Panc1 (cell line): ENCODE measurements at regions not wholly inside any gene's neighbourhood (a gene's known extent, or its start where the extent isn't known, plus 50 kb on each side); places are given as distances from the start of the nearest gene placed in this dataset.

Experiments
- ATAC-seq: fragments of 200-7000 bp; cut with Tn5 transposase; 2 replicates; pipeline ENCODE4 v1.9.1; 2020; ENCODE audit warnings: mild to moderate bottlenecking, moderate library complexity
- BruUV-seq: library from RNA; stranded (reverse); fragments of 400-500 nt; replicated peaks from 2 replicates; lab custom pipeline; 2021; lab: Mats Ljungman, UMichigan
- CTCF ChIA-PET: fragments of 300-600 bp; sonication (Branson Sonifier 250); formaldehyde crosslinking; loops from one replicate; lab custom pipeline; 2022; ENCODE audit warnings: antibody characterized with exemption; lab: Charles Lee
- POLR2A ChIA-PET: fragments of 300-600 bp; sonication (Branson Sonifier 250); formaldehyde crosslinking; loops from one replicate; lab custom pipeline; 2022; ENCODE audit warnings: antibody characterized with exemption; lab: Charles Lee
- DNase-seq: peaks from one replicate; pipeline ENCODE4 v3.0.0-alpha.2; 2010; ENCODE audit warnings: low read depth, low spot score
- H3K27ac ChIP-seq: 2 replicates; pipeline ENCODE4 v1.5.1; 2011; ENCODE audit warnings: mild to moderate bottlenecking, low read length, inconsistent platforms
- H3K27me3 ChIP-seq: fragments of 200-500 bp; sonication (Bioruptor generic); 2 replicates; pipeline ENCODE4 v1.6.0; 2014; ENCODE audit warnings: low read length, inconsistent platforms; ENCODE audit not compliant: control insufficient read depth, insufficient read depth
- H3K36me3 ChIP-seq: fragments of 200-500 bp; sonication (Bioruptor generic); 2 replicates; pipeline ENCODE4 v1.5.1; 2014; ENCODE audit warnings: inconsistent platforms, mild to moderate bottlenecking, low read length, moderate library complexity; ENCODE audit not compliant: control insufficient read depth, insufficient read depth
- H3K4me1 ChIP-seq: 2 replicates; pipeline ENCODE4 v1.5.1; 2011; ENCODE audit warnings: inconsistent platforms, mild to moderate bottlenecking, low read length, moderate library complexity; ENCODE audit not compliant: control insufficient read depth, insufficient read depth
- H3K4me3 ChIP-seq, 2 experiments: 2 replicates each; pipeline ENCODE4 v1.5.1; 2011 to 2012; ENCODE audit warnings: low read depth in 2 of 2, low read length in 2 of 2, mild to moderate bottlenecking in 2 of 2, inconsistent platforms in 1 of 2, moderate library complexity in 1 of 2
- H3K9me3 ChIP-seq: fragments of 200-500 bp; sonication (Bioruptor generic); 2 replicates; pipeline ENCODE4 v1.5.1; 2014; ENCODE audit warnings: low read depth, mild to moderate bottlenecking, inconsistent platforms, low read length, moderate library complexity; ENCODE audit not compliant: control insufficient read depth, insufficient read depth
- POLR2AphosphoS5 ChIP-seq: IDR thresholded peaks from 2 replicates; pipeline ENCODE4 v1.6.1; 2012; ENCODE audit warnings: mild to moderate bottlenecking, low read depth, low read length, moderate library complexity
- SIN3A ChIP-seq: IDR thresholded peaks from 2 replicates; pipeline ENCODE4 v1.6.1; 2012; ENCODE audit warnings: low read depth, mild to moderate bottlenecking, low read length, moderate library complexity, borderline replicate concordance; ENCODE audit not compliant: insufficient read depth
- TCF7L2 ChIP-seq: IDR thresholded peaks from 2 replicates; pipeline ENCODE4 v1.6.1; 2011; ENCODE audit warnings: mild to moderate bottlenecking, low read depth, low read length, inconsistent platforms
- in situ Hi-C: cut with HindIII; loops from 2 replicates; pipeline ENCODE4 v1.10.0; 2016; ENCODE audit warnings: low sequenced_read_pairs, low pct_unique_long_range_greater_than_20kb
- intact Hi-C: fragments of 100-400 bp; cut with micrococcal nuclease; formaldehyde crosslinking; loops from one replicate; pipeline ENCODE4 v1.10.0; 2022; ENCODE audit not compliant: unreplicated experiment
- TF ChIP-seq, protein P1 (sequence below), 2 experiments: IDR thresholded peaks; 2 replicates each; pipeline ENCODE4 v1.6.1; 2011 to 2012; ENCODE audit warnings: low read depth in 2 of 2, control low read depth in 1 of 2, low read length in 1 of 2, mild to moderate bottlenecking in 1 of 2, moderate library complexity in 1 of 2; ENCODE audit not compliant: insufficient read depth in 1 of 2
- TF ChIP-seq, protein P2 (sequence below): fragments of 450-650 bp; IDR thresholded peaks from 2 replicates; pipeline ENCODE4 v1.5.1; 2017; ENCODE audit warnings: mild to moderate bottlenecking

DNA sequence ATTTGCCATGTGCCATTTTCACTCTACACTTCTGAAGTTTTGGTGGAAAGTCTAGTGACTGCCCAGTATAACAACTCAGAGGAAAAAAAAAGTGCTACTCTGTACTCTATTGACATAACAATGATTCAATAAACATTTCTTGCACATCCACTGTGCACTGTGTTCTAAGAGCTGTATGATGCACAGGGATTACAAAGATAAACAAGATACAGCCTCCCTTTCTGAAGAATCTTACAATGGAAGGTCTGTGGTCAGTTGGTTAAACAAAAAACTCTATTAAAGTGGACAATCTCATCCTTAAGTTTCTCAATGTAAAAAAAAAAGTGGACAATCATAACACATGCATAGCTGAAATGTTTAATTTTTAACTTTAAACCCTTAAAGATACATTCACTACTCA lies 105.7 kb upstream of the RASSF8 start:
- no peaks in the 10 kb centered on the region for H3K9me3 ChIP-seq
- in situ Hi-C loops: no loop called here
- peaks cover 7% of the 10 kb centered on the region; the same call in 1 of the 2 replicates for H3K27me3 ChIP-seq
- ChIA-PET CTCF (interaction anchor here (0.6 kb wide), 1 partner anchor 145 kb away, joined by 7 read pairs; no protein-coding TSS in a partner anchor), POLR2A (interaction anchor here (0.5 to 0.7 kb wide), 3 partner anchors 61 to 1298 kb away, joined by 3 to 4 read pairs (median 4); no protein-coding TSS in a partner anchor)
- TF ChIP-seq, protein P1, sequence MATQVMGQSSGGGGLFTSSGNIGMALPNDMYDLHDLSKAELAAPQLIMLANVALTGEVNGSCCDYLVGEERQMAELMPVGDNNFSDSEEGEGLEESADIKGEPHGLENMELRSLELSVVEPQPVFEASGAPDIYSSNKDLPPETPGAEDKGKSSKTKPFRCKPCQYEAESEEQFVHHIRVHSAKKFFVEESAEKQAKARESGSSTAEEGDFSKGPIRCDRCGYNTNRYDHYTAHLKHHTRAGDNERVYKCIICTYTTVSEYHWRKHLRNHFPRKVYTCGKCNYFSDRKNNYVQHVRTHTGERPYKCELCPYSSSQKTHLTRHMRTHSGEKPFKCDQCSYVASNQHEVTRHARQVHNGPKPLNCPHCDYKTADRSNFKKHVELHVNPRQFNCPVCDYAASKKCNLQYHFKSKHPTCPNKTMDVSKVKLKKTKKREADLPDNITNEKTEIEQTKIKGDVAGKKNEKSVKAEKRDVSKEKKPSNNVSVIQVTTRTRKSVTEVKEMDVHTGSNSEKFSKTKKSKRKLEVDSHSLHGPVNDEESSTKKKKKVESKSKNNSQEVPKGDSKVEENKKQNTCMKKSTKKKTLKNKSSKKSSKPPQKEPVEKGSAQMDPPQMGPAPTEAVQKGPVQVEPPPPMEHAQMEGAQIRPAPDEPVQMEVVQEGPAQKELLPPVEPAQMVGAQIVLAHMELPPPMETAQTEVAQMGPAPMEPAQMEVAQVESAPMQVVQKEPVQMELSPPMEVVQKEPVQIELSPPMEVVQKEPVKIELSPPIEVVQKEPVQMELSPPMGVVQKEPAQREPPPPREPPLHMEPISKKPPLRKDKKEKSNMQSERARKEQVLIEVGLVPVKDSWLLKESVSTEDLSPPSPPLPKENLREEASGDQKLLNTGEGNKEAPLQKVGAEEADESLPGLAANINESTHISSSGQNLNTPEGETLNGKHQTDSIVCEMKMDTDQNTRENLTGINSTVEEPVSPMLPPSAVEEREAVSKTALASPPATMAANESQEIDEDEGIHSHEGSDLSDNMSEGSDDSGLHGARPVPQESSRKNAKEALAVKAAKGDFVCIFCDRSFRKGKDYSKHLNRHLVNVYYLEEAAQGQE (IDR thresholded peaks at IDR 0.05; ENCODE audit: insufficient read depth in 1 of 2, low read depth in 2 of 2, low read length in 1 of 2): no peak
- TF ChIP-seq, protein P2, sequence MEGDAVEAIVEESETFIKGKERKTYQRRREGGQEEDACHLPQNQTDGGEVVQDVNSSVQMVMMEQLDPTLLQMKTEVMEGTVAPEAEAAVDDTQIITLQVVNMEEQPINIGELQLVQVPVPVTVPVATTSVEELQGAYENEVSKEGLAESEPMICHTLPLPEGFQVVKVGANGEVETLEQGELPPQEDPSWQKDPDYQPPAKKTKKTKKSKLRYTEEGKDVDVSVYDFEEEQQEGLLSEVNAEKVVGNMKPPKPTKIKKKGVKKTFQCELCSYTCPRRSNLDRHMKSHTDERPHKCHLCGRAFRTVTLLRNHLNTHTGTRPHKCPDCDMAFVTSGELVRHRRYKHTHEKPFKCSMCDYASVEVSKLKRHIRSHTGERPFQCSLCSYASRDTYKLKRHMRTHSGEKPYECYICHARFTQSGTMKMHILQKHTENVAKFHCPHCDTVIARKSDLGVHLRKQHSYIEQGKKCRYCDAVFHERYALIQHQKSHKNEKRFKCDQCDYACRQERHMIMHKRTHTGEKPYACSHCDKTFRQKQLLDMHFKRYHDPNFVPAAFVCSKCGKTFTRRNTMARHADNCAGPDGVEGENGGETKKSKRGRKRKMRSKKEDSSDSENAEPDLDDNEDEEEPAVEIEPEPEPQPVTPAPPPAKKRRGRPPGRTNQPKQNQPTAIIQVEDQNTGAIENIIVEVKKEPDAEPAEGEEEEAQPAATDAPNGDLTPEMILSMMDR: no peak
- TF ChIP-seq POLR2AphosphoS5: no peak
- no peak for TF ChIP-seq TCF7L2
- no peak for TF ChIP-seq SIN3A
- no TSS peak for BruUV-seq
- no peak overlapping the region for H3K27ac ChIP-seq
- ATAC-seq (no peak), DNase-seq (no peak)
- no peak overlapping the region for H3K4me3 ChIP-seq
- intact Hi-C loops: no loop called here
- H3K4me1 ChIP-seq: no peaks in the 10 kb centered on the region
- no peaks in the 10 kb centered on the region for H3K36me3 ChIP-seq

DNA sequence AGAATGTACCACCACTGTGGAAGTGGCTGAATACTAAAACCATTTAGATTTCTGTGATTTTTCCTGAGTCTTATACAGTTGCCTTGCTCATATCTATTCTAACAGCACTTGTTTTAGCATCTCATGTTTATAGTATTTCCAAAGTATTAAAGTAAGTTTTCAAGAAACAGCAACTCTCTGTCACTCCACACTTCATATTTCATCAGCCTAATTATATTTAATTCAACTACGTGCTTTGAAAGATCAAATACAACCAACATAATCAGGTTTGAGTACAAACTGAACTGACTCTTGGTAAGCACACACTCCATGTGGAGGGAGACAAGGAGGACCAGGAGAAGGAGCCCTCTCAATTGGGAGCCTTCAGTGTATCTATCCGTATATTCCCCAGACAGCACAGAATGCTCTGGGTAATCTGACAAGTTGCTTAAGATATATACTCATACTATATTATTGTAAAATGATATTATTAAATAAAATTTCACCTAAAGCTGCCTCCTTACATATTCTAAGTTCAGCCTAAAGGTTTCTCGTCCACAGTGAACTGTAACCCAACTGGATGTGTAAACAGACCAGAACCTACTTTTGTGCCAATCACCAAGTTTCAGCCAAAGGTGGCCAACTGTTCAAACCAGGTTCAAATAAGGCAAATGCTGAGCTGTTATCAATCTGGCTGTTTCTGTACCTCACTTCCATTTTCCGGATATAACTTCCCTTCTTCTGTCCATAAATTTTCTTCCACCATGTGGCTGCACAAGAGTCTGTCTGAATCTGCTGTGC lies 105.0 kb upstream of the RASSF8 start:
- TF ChIP-seq, protein P2: no peak
- TF ChIP-seq, protein P1 (IDR thresholded peaks at IDR 0.05; ENCODE audit: insufficient read depth in 1 of 2, low read depth in 2 of 2, low read length in 1 of 2): no peak
- no peak for TF ChIP-seq TCF7L2
- no peak for TF ChIP-seq SIN3A
- no peak for TF ChIP-seq POLR2AphosphoS5
- ATAC-seq: no peak
- Histone ChIP-seq H3K27me3 (peaks cover 11% of the 10 kb centered on the region; the same call in 1 of the 2 replicates), H3K4me3 (no peak overlapping the region), H3K36me3 (no peaks in the 10 kb centered on the region), H3K4me1 (no peaks in the 10 kb centered on the region), H3K9me3 (no peaks in the 10 kb centered on the region), H3K27ac (no peak overlapping the region)
- no peak for DNase-seq
- intact Hi-C loops (no loop called here), in situ Hi-C loops (no loop called here)
- BruUV-seq: no TSS peak
- ChIA-PET POLR2A (no interaction called here), CTCF (interaction anchor here (0.6 kb wide), 1 partner anchor 144 kb away, joined by 7 read pairs; no protein-coding TSS in a partner anchor)
